Vagina (tissue), 2 donors: ENCODE measurements at regions not wholly inside any gene's neighbourhood (a gene's known extent, or its start where the extent isn't known, plus 50 kb on each side); places are given as distances from the start of the nearest gene placed in this dataset.
"Not testable (repeated sequence)": the region's sequence is repeated elsewhere in the genome, so short reads cannot be mapped to it uniquely, and the experiment has no call there.

Experiments
- DNase-seq, 2 donors: peaks; one replicate each; pipeline ENCODE4 v3.0.0-alpha.2; 2017; ENCODE audit errors: extremely low spot score in 2 of 2
- H3K27ac ChIP-seq: fragments of 200-600 bp; sonication (generic); one replicate; pipeline ENCODE4 v1.5.1; 2019
- H3K27me3 ChIP-seq: fragments of 200-600 bp; sonication (generic); one replicate; pipeline ENCODE4 v1.5.1; 2019
- H3K36me3 ChIP-seq, 2 donors: fragments of 200-600 bp; sonication (generic); one replicate each; pipeline ENCODE4 v1.5.1; 2017 to 2019
- H3K4me1 ChIP-seq: fragments of 200-600 bp; sonication (generic); one replicate; pipeline ENCODE4 v1.5.1; 2019
- H3K4me3 ChIP-seq, 2 donors: fragments of 200-600 bp; sonication (generic); 1 replicate in 1 of 2; 2 replicates in 1 of 2; pipeline ENCODE4 v1.5.1; 2016 to 2019
- H3K9me3 ChIP-seq: fragments of 200-600 bp; sonication (generic); one replicate; pipeline ENCODE4 v1.5.1; 2019
- POLR2A ChIP-seq, 2 donors: fragments of 450-650 bp; IDR thresholded peaks; one replicate each; pipeline ENCODE4 v1.6.1; 2017; ENCODE audit warnings: antibody characterized with exemption in 2 of 2, mild to moderate bottlenecking in 2 of 2, moderate library complexity in 2 of 2
- POLR2AphosphoS5 ChIP-seq, 2 donors: sonication (generic); formaldehyde crosslinking; IDR thresholded peaks; one replicate each; pipeline ENCODE4 v1.9.0; 2017; ENCODE audit warnings: antibody characterized with exemption in 2 of 2, mild to moderate bottlenecking in 2 of 2, low read depth in 1 of 2; ENCODE audit not compliant: insufficient read depth in 1 of 2
- intact Hi-C: fragments of 100-400 bp; cut with DNase I; formaldehyde crosslinking; loops from one replicate; pipeline ENCODE4 v1.15.1; 2023
- TF ChIP-seq, protein P1 (sequence below), 3 experiments: fragments of 450-650 bp in 2 of 3; fragments of 200-600 bp in 1 of 3; sonication (generic) in 1 of 3; IDR thresholded peaks; one replicate each; pipeline ENCODE4 v1.5.1; 2017 to 2019; ENCODE audit warnings: antibody characterized with exemption in 3 of 3, mild to moderate bottlenecking in 2 of 3, moderate library complexity in 2 of 3

DNA sequence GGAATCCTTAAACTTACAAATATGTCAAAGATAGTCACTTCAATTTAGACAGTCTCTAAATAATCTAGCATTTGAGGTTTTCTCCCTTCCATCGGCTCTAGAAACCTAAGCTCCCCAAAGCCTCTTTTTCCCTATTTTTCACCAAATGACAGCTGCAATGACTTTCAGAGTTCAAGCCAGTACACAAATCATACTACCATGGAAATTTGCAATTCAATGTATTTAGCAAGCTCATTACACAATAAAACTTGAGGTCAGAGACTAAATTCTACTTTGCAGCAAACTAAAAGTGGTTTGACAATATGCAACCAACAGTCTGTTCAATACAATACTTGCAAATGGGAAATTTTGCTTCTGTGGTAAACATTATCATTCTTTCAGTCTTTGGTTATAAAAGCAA is 80.3 kb downstream of the SKIDA1 start:
- Histone ChIP-seq H3K9me3 (no peaks in the 10 kb centered on the region), H3K27me3 (no peaks in the 10 kb centered on the region), H3K4me1 (no peaks in the 10 kb centered on the region), H3K4me3 (no peak overlapping the region), H3K36me3 (no peaks in the 10 kb centered on the region), H3K27ac (no peak overlapping the region)
- no peak for TF ChIP-seq POLR2A (IDR thresholded peaks at IDR 0.05)
- TF ChIP-seq, protein P1, sequence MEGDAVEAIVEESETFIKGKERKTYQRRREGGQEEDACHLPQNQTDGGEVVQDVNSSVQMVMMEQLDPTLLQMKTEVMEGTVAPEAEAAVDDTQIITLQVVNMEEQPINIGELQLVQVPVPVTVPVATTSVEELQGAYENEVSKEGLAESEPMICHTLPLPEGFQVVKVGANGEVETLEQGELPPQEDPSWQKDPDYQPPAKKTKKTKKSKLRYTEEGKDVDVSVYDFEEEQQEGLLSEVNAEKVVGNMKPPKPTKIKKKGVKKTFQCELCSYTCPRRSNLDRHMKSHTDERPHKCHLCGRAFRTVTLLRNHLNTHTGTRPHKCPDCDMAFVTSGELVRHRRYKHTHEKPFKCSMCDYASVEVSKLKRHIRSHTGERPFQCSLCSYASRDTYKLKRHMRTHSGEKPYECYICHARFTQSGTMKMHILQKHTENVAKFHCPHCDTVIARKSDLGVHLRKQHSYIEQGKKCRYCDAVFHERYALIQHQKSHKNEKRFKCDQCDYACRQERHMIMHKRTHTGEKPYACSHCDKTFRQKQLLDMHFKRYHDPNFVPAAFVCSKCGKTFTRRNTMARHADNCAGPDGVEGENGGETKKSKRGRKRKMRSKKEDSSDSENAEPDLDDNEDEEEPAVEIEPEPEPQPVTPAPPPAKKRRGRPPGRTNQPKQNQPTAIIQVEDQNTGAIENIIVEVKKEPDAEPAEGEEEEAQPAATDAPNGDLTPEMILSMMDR (IDR thresholded peaks at IDR 0.05): no peak
- TF ChIP-seq POLR2AphosphoS5 (IDR thresholded peaks at IDR 0.05; ENCODE audit: insufficient read depth in 1 of 2, low read depth in 1 of 2): no peak
- intact Hi-C loops: no loop called here
- DNase-seq: no peak

- TF ChIP-seq POLR2AphosphoS5 (IDR thresholded peaks at IDR 0.05; ENCODE audit: insufficient read depth in 1 of 2, low read depth in 1 of 2): no peak
- no peak for DNase-seq
- Histone ChIP-seq H3K27ac (no peak overlapping the region), H3K9me3 (no peaks in the 10 kb centered on the region), H3K4me1 (no peaks in the 10 kb centered on the region), H3K36me3 (no peaks in the 10 kb centered on the region), H3K27me3 (no peaks in the 10 kb centered on the region), H3K4me3 (no peak overlapping the region)
- intact Hi-C loops: no loop called here
Measured at GRCh38 chr10:21441625-21442024, 83.9 kb downstream of the SKIDA1 start.

DNA sequence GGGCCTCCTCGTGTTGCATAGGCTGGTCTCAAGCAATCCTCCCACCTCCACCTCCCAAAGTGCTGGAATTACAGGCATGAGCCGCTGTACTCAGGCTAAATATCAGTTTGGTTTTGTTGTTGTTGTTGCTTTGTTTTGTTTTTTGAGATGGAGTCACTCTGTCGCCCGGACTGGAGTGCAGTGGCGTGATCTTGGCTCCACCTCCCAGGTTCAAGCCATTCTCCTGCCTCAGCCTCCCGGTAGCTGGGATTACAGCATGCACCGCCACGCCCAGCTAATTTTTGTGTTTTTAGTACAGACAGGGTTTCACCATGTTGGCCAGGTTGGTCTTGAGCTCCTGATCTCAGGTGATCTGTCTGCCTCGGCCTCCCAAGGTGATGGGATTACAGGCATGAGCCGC is 86.6 kb downstream of the SKIDA1 start:
- H3K4me3 ChIP-seq, intact Hi-C loops, DNase-seq, H3K36me3 ChIP-seq, H3K27me3 ChIP-seq, H3K9me3 ChIP-seq, H3K4me1 ChIP-seq, H3K27ac ChIP-seq: not testable (repeated sequence)

DNA sequence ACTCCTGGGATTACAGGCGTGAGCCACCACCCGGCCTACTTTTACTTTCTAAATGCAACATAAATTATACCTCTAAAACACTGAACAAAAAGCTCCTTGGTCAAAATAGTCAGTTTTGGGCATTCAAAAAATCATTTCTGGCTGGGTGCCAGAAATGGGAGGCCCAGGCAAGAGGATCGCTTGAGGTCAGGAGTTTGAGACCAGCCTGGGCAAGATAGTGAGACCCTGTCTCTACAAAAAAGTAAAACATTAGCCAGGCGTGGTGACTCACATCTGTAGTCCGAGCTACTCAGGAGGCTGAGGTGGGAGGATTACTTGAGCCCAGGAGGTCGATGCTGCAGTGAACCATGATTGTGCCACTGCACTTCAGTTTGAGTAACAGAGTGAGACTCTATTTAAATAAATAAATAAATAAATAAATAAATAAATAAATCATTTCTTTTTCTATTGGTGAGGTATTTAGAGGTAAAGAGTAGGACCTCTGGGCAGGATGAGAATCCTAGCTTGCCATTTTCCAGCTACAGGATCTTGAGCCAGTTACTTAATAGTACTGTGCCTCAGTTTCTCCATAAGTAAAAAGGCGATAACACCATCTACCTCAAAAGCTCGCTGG is 87.6 kb downstream of the SKIDA1 start:
- Histone ChIP-seq H3K4me1 (no peaks in the 10 kb centered on the region), H3K36me3 (no peaks in the 10 kb centered on the region), H3K9me3 (no peaks in the 10 kb centered on the region), H3K27ac (no peak overlapping the region), H3K4me3 (no peak overlapping the region), H3K27me3 (no peaks in the 10 kb centered on the region)
- intact Hi-C loops: no loop called here
- DNase-seq: no peak
- TF ChIP-seq POLR2A (IDR thresholded peaks at IDR 0.05) (no peak), POLR2AphosphoS5 (IDR thresholded peaks at IDR 0.05; ENCODE audit: insufficient read depth in 1 of 2, low read depth in 1 of 2) (no peak)
- TF ChIP-seq, protein P1 (IDR thresholded peaks at IDR 0.05): no peak

GRCh38 chr10:21432266-21432665 is 93.2 kb downstream of the SKIDA1 start:
- H3K36me3 ChIP-seq: no peaks in the 10 kb centered on the region
- TF ChIP-seq POLR2A (IDR thresholded peaks at IDR 0.05) (no peak), POLR2AphosphoS5 (IDR thresholded peaks at IDR 0.05; ENCODE audit: insufficient read depth in 1 of 2, low read depth in 1 of 2) (no peak)
- TF ChIP-seq, protein P1 (IDR thresholded peaks at IDR 0.05): no peak
- H3K27ac ChIP-seq: no peak overlapping the region
- DNase-seq: no peak
- intact Hi-C loops: no loop called here
- H3K9me3 ChIP-seq: no peaks in the 10 kb centered on the region
- no peaks in the 10 kb centered on the region for H3K27me3 ChIP-seq
- H3K4me3 ChIP-seq: no peak overlapping the region
- no peaks in the 10 kb centered on the region for H3K4me1 ChIP-seq

DNA sequence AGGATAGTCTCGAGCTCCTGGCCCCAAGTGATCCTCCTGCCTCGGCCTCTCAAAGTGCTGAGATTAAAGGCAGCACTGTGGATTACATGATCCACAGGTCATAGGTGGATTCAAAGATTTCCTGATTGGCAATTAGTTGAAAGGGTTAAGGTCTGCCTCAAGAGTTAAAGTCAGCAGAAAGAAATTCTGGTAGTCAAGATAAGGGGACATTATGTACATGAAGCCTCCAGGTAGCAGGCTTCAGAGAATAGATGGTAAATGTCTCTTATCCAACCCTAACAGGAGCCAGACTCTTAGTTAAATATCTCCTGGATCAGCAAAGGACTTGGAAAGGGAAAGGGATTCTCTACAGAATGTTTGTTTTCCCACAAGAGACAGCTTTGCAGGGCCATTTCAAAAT is 93.7 kb downstream of the SKIDA1 start:
- Histone ChIP-seq H3K27ac (no peak overlapping the region), H3K4me3 (no peak overlapping the region), H3K9me3 (no peaks in the 10 kb centered on the region), H3K36me3 (no peaks in the 10 kb centered on the region), H3K27me3 (no peaks in the 10 kb centered on the region), H3K4me1 (no peaks in the 10 kb centered on the region)
- DNase-seq: no peak
- intact Hi-C loops: no loop called here
- TF ChIP-seq POLR2AphosphoS5 (IDR thresholded peaks at IDR 0.05; ENCODE audit: insufficient read depth in 1 of 2, low read depth in 1 of 2) (no peak), POLR2A (IDR thresholded peaks at IDR 0.05) (no peak)
- TF ChIP-seq, protein P1 (IDR thresholded peaks at IDR 0.05): no peak
